ENCODE measurements at regions not wholly inside any gene's neighbourhood (a gene's known extent, or its start where the extent isn't known, plus 50 kb on each side); places are given as distances from the start of the nearest gene placed in this dataset.
"Not testable (repeated sequence)": the region's sequence is repeated elsewhere in the genome, so short reads cannot be mapped to it uniquely, and the experiment has no call there.

- Histone ChIP-seq H3K4me3 (no peak overlapping the region), H3K36me3 (no peaks in the 10 kb centered on the region), H3K27me3 (no peaks in the 10 kb centered on the region), H3K4me1 (no peaks in the 10 kb centered on the region), H3K27ac (no peak overlapping the region), H3K9me3 (no peaks in the 10 kb centered on the region)
- intact Hi-C loops (cut with DNase I): no loop called here
- TF ChIP-seq, protein P1, sequence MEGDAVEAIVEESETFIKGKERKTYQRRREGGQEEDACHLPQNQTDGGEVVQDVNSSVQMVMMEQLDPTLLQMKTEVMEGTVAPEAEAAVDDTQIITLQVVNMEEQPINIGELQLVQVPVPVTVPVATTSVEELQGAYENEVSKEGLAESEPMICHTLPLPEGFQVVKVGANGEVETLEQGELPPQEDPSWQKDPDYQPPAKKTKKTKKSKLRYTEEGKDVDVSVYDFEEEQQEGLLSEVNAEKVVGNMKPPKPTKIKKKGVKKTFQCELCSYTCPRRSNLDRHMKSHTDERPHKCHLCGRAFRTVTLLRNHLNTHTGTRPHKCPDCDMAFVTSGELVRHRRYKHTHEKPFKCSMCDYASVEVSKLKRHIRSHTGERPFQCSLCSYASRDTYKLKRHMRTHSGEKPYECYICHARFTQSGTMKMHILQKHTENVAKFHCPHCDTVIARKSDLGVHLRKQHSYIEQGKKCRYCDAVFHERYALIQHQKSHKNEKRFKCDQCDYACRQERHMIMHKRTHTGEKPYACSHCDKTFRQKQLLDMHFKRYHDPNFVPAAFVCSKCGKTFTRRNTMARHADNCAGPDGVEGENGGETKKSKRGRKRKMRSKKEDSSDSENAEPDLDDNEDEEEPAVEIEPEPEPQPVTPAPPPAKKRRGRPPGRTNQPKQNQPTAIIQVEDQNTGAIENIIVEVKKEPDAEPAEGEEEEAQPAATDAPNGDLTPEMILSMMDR (IDR thresholded peaks at IDR 0.05): no peak
- no peak for TF ChIP-seq POLR2A (IDR thresholded peaks at IDR 0.05)
- WGBS, 2 donors: 71 to 88% methylated on average over 4 of the region's 4 CpGs
- DNase-seq: no peak
Observed at GRCh38 chr7:113338071-113338696, 219.8 kb upstream of the SMIM30 start.

- H3K9me3 ChIP-seq; H3K27me3 ChIP-seq; H3K4me3 ChIP-seq; H3K4me1 ChIP-seq; H3K36me3 ChIP-seq; H3K27ac ChIP-seq; intact Hi-C loops (cut with DNase I); DNase-seq: not testable (repeated sequence)
- 77 to 79% methylated on average over 1 of the region's 1 CpG for WGBS, 2 donors
Observed at GRCh38 chr7:113336838-113337237, 218.5 kb upstream of the SMIM30 start.

DNA sequence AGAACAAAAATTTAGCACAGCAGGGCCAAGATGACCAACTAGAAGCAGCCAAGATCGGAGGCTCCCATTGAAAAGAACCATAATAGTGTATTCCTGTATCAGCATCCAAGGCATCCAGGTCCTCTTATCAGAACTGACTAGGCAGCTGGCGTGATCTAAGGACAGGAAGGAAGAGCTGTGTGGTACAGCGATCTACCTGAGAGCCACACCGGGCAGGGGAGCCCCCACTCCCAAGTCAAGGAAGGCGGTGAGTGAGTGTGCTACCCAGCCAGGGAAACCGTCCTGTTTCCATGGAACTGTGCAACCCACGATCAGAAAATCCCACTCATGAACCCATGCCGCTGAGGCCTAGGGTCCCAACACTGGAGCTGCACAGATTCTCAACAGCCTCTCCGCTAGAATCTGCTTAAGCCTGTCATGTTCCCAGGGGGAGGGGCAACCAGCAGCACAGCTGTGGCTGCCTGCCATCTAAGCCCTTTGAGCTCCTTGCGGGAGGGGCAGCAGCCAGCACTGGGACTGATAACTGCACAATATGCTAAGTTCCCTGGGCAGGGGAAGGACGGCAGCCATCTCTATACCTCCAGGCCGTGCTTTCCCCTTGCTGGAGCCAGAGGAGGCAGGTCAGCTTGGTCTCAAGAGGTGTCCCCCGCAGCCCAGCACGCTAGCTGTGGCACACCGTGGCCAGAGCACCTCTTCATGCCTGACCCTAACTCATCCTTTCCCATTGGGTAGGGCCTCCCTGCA lies 213.0 kb upstream of the SMIM30 start:
- intact Hi-C loops (cut with DNase I): no loop called here
- 79 to 80% methylated on average over 4 to 6 of the region's 15 CpGs for WGBS, 2 donors
- TF ChIP-seq, protein P1 (IDR thresholded peaks at IDR 0.05): no peak
- TF ChIP-seq POLR2A (IDR thresholded peaks at IDR 0.05): no peak
- DNase-seq: no peak
- H3K9me3 ChIP-seq: no peaks in the 10 kb centered on the region
- H3K27me3 ChIP-seq: no peaks in the 10 kb centered on the region
- no peaks in the 10 kb centered on the region for H3K36me3 ChIP-seq
- H3K4me1 ChIP-seq: no peaks in the 10 kb centered on the region
- no peak overlapping the region for H3K4me3 ChIP-seq
- H3K27ac ChIP-seq: no peak overlapping the region

DNA sequence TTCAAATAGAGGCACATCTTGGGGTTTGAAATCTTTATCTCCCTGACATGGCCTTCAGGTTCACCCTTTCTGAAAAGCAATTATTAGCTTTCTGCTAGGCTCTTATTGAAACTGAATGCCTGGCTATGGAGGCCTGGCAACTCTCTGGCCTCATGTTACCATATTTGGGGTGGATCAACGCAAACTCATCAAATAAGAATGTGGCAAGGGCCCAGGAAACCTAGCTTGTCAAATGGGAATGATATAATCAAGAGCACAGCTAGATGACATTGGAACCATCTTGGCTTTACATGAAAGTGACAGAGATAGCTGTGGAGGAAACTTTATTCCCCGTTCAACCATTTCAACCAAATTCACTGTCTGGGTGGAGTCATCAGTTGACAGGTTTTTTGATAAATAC lies 202.8 kb upstream of the SMIM30 start:
- 68 to 92% methylated on average over 2 of the region's 2 CpGs for WGBS, 2 donors
- Histone ChIP-seq H3K36me3 (no peaks in the 10 kb centered on the region), H3K9me3 (no peaks in the 10 kb centered on the region), H3K4me3 (no peak overlapping the region), H3K27me3 (no peaks in the 10 kb centered on the region), H3K27ac (no peak overlapping the region), H3K4me1 (no peaks in the 10 kb centered on the region)
- intact Hi-C loops (cut with DNase I): no loop called here
- DNase-seq: no peak
- TF ChIP-seq POLR2A (IDR thresholded peaks at IDR 0.05): no peak
- TF ChIP-seq, protein P1 (IDR thresholded peaks at IDR 0.05): no peak

GRCh38 chr7:113320419-113320818 lies 202.1 kb upstream of the SMIM30 start:
- no peaks in the 10 kb centered on the region for H3K4me1 ChIP-seq
- DNase-seq: no peak
- no peak overlapping the region for H3K27ac ChIP-seq
- no peaks in the 10 kb centered on the region for H3K36me3 ChIP-seq
- TF ChIP-seq POLR2A (IDR thresholded peaks at IDR 0.05): no peak
- TF ChIP-seq, protein P1 (IDR thresholded peaks at IDR 0.05): no peak
- WGBS, 2 donors: 74 to 82% methylated on average over 4 of the region's 4 CpGs
- no peaks in the 10 kb centered on the region for H3K27me3 ChIP-seq
- no peaks in the 10 kb centered on the region for H3K9me3 ChIP-seq
- intact Hi-C loops (cut with DNase I): no loop called here
- H3K4me3 ChIP-seq: no peak overlapping the region

Data from esophagus squamous epithelium (tissue), 5 donors.